SU-DHL-6 (cell line): ENCODE measurements at regions not wholly inside any gene's neighbourhood (a gene's known extent, or its start where the extent isn't known, plus 50 kb on each side); places are given as distances from the start of the nearest gene placed in this dataset.

Experiments
- H2AFZ ChIP-seq: fragments of 200-600 bp; sonication (generic); 2 replicates; pipeline ENCODE4 v1.6.1; 2014; ENCODE audit warnings: low read depth, mild to moderate bottlenecking, moderate library complexity, mixed read lengths, antibody characterized with exemption, low read length; ENCODE audit not compliant: severe bottlenecking
- H3F3A ChIP-seq: fragments of 200-600 bp; shearing (Covaris generic); 2 replicates; pipeline ENCODE4 v1.6.0; 2016; ENCODE audit warnings: antibody characterized with exemption, mild to moderate bottlenecking; ENCODE audit not compliant: insufficient read depth
- H3K27ac ChIP-seq: fragments of 200-600 bp; sonication (generic); 2 replicates; pipeline ENCODE4 v1.5.1; 2016; ENCODE audit warnings: low read depth, mild to moderate bottlenecking, low read length, moderate library complexity, mixed read lengths
- H3K27me3 ChIP-seq: fragments of 200-600 bp; sonication (generic), shearing (Covaris generic); 2 replicates; pipeline ENCODE4 v1.6.0; 2014; ENCODE audit warnings: mild to moderate bottlenecking, low read length
- H3K36me3 ChIP-seq: fragments of 200-600 bp; sonication (generic); 2 replicates; pipeline ENCODE4 v1.6.1; 2014; ENCODE audit warnings: mild to moderate bottlenecking, low read length, mixed read lengths
- H3K4me2 ChIP-seq: fragments of 300-600, 200-600 bp; shearing (Covaris generic), sonication (generic); 2 replicates; pipeline ENCODE4 v1.6.0; 2014; ENCODE audit warnings: low read length, low read depth, mild to moderate bottlenecking; ENCODE audit not compliant: poor library complexity, severe bottlenecking
- H3K4me3 ChIP-seq: fragments of 200-600 bp; sonication (generic); 2 replicates; pipeline ENCODE4 v1.5.1; 2014; ENCODE audit warnings: antibody characterized with exemption, low read length, mild to moderate bottlenecking, mixed read lengths; ENCODE audit not compliant: insufficient read depth, poor library complexity, severe bottlenecking
- H3K79me2 ChIP-seq: fragments of 200-600 bp; sonication (generic); 2 replicates; pipeline ENCODE4 v1.6.1; 2014; ENCODE audit warnings: mild to moderate bottlenecking, low read length, moderate library complexity; ENCODE audit not compliant: insufficient read depth
- H3K9ac ChIP-seq: fragments of 200-600 bp; sonication (generic); 2 replicates; pipeline ENCODE4 v1.7.0; 2014; ENCODE audit warnings: mild to moderate bottlenecking, low read length
- H3K9me2 ChIP-seq: fragments of 200-600 bp; sonication (generic); replicated peaks from 2 replicates; pipeline ENCODE4 v1.6.1; 2014; ENCODE audit warnings: low read length; ENCODE audit not compliant: insufficient read depth
- H3K9me3 ChIP-seq: fragments of 200-600 bp; sonication (generic); 2 replicates; pipeline ENCODE4 v1.6.1; 2014; ENCODE audit warnings: low read length, mixed read lengths; ENCODE audit not compliant: insufficient read depth
- H4K20me1 ChIP-seq: fragments of 200-600 bp; sonication (generic); 2 replicates; pipeline ENCODE4 v1.6.1; 2014; ENCODE audit warnings: low read depth, mild to moderate bottlenecking, antibody characterized with exemption, low read length, moderate library complexity, mixed read lengths
- CTCF ChIP-seq: fragments of 200-600 bp; sonication (generic); IDR thresholded peaks from one replicate; pipeline ENCODE4 v1.5.1; 2017; ENCODE audit warnings: antibody characterized with exemption, mild to moderate bottlenecking, low read length, moderate library complexity; ENCODE audit not compliant: insufficient read depth, poor library complexity, severe bottlenecking
- EZH2phosphoT487 ChIP-seq: fragments of 200-600 bp; sonication (generic), shearing (Covaris generic); conservative IDR thresholded peaks from 2 replicates; pipeline ENCODE4 v1.6.1; 2018; ENCODE audit warnings: mild to moderate bottlenecking, antibody characterized with exemption, low read length, moderate library complexity, mixed read lengths

- no peak overlapping the region for H3K27ac ChIP-seq
- H3K4me2 ChIP-seq = no peak overlapping the region
- no peaks in the 10 kb centered on the region for H3F3A ChIP-seq
- H3K27me3 ChIP-seq = no peaks in the 10 kb centered on the region
- TF ChIP-seq CTCF = no peak
- no peak for TF ChIP-seq EZH2phosphoT487
- H3K9me3 ChIP-seq = no peaks in the 10 kb centered on the region
- H3K4me3 ChIP-seq = no peak overlapping the region
- no peaks in the 10 kb centered on the region for H3K36me3 ChIP-seq
- H2AFZ ChIP-seq = no peak overlapping the region
- H4K20me1 ChIP-seq = no peaks in the 10 kb centered on the region
- no peak overlapping the region for H3K9ac ChIP-seq
- no peaks in the 10 kb centered on the region for H3K9me2 ChIP-seq
- H3K79me2 ChIP-seq = no peaks in the 10 kb centered on the region
Measured at GRCh38 chr20:43843096-43843964, 71.3 kb upstream of the TOX2 start.

GRCh38 chr20:43842126-43843020 lies 72.3 kb upstream of the TOX2 start:
- Histone ChIP-seq H3K27me3 (no peaks in the 10 kb centered on the region), H3K4me2 (no peak overlapping the region), H3K27ac (no peak overlapping the region), H3K9me2 (no peaks in the 10 kb centered on the region), H3K79me2 (no peaks in the 10 kb centered on the region), H3F3A (no peaks in the 10 kb centered on the region), H2AFZ (no peak overlapping the region), H3K36me3 (no peaks in the 10 kb centered on the region), H3K4me3 (no peak overlapping the region), H3K9ac (no peak overlapping the region), H3K9me3 (no peaks in the 10 kb centered on the region), H4K20me1 (no peaks in the 10 kb centered on the region)
- no peak for TF ChIP-seq EZH2phosphoT487
- TF ChIP-seq CTCF = no peak

- H3F3A ChIP-seq = no peaks in the 10 kb centered on the region
- no peaks in the 10 kb centered on the region for H3K79me2 ChIP-seq
- TF ChIP-seq EZH2phosphoT487 (no peak), CTCF (peak; percentile 41)
- H3K9me2 ChIP-seq = no peaks in the 10 kb centered on the region
- no peak overlapping the region for H2AFZ ChIP-seq
- no peaks in the 10 kb centered on the region for H3K27me3 ChIP-seq
- no peak overlapping the region for H3K4me3 ChIP-seq
- H3K4me2 ChIP-seq = no peak overlapping the region
- no peak overlapping the region for H3K9ac ChIP-seq
- H4K20me1 ChIP-seq = no peaks in the 10 kb centered on the region
- H3K9me3 ChIP-seq = no peaks in the 10 kb centered on the region
- no peaks in the 10 kb centered on the region for H3K36me3 ChIP-seq
- H3K27ac ChIP-seq = no peak overlapping the region
Measured at GRCh38 chr20:43840382-43841070, 74.1 kb upstream of the TOX2 start.
